ENCODE measurements at regions not wholly inside any gene's neighbourhood (a gene's known extent, or its start where the extent isn't known, plus 50 kb on each side); places are given as distances from the start of the nearest gene placed in this dataset.

GRCh38 chr5:122719991-122720746 lies 54.7 kb upstream of the SNX2 start:
- H3K9ac ChIP-seq (ENCODE audit: low read depth in 2 of 2, low read length in 2 of 2) = no peak overlapping the region
- H3K36me3 ChIP-seq = no peaks in the 10 kb centered on the region
- no peak for DNase-seq
- H3K9me3 ChIP-seq = no peaks in the 10 kb centered on the region
- TF ChIP-seq CTCF (IDR thresholded peaks at IDR 0.05) = no peak
- H3K4me1 ChIP-seq = no peaks in the 10 kb centered on the region
- no peak overlapping the region for H3K27ac ChIP-seq
- H3K27me3 ChIP-seq = no peaks in the 10 kb centered on the region
- intact Hi-C loops (cut with DNase I) = no loop called here
- H3K4me3 ChIP-seq = no peak overlapping the region

- Histone ChIP-seq H3K27ac (no peak overlapping the region), H3K4me1 (no peaks in the 10 kb centered on the region), H3K36me3 (no peaks in the 10 kb centered on the region), H3K27me3 (no peaks in the 10 kb centered on the region), H3K9ac (ENCODE audit: low read depth in 2 of 2, low read length in 2 of 2) (no peak overlapping the region), H3K4me3 (no peak overlapping the region), H3K9me3 (no peaks in the 10 kb centered on the region)
- no peak for DNase-seq
- intact Hi-C loops (cut with DNase I) = no loop called here
- no peak for TF ChIP-seq CTCF (IDR thresholded peaks at IDR 0.05)
These were observed 53.8 kb upstream of the SNX2 start for GRCh38 chr5:122721127-122721526.

- no peak for DNase-seq
- no peak for TF ChIP-seq CTCF (IDR thresholded peaks at IDR 0.05)
These were observed 52.5 kb upstream of the SNX2 start for GRCh38 chr5:122722341-122722740.

GRCh38 chr5:122723606-122724352 lies 51.1 kb upstream of the SNX2 start:
- Histone ChIP-seq H3K4me1 (no peaks in the 10 kb centered on the region), H3K9me3 (no peaks in the 10 kb centered on the region), H3K36me3 (no peaks in the 10 kb centered on the region), H3K4me3 (no peak overlapping the region), H3K27me3 (no peaks in the 10 kb centered on the region), H3K9ac (ENCODE audit: low read depth in 2 of 2, low read length in 2 of 2) (no peak overlapping the region), H3K27ac (no peak overlapping the region)
- no peak for DNase-seq
- no peak for TF ChIP-seq CTCF (IDR thresholded peaks at IDR 0.05)
- intact Hi-C loops (cut with DNase I) = no loop called here

More at GRCh38 chr5:122722341-122722740, 52.5 kb upstream of the SNX2 start:
- Histone ChIP-seq H3K27me3 (no peaks in the 10 kb centered on the region), H3K9me3 (no peaks in the 10 kb centered on the region), H3K36me3 (no peaks in the 10 kb centered on the region), H3K4me3 (no peak overlapping the region), H3K9ac (ENCODE audit: low read depth in 2 of 2, low read length in 2 of 2) (no peak overlapping the region), H3K27ac (no peak overlapping the region), H3K4me1 (no peaks in the 10 kb centered on the region)
- intact Hi-C loops (cut with DNase I) = no loop called here

Measured in colonic mucosa (tissue), 4 donors.